ENCODE measurements at regions not wholly inside any gene's neighbourhood (a gene's known extent, or its start where the extent isn't known, plus 50 kb on each side); places are given as distances from the start of the nearest gene placed in this dataset.
"Not testable (repeated sequence)": the region's sequence is repeated elsewhere in the genome, so short reads cannot be mapped to it uniquely, and the experiment has no call there.

GRCh38 chr15:44849701-44850403 is 106.6 kb upstream of the TERB2 start:
- not testable (repeated sequence) for ATAC-seq

- ATAC-seq: peak; percentile 82 to 84
Measured at GRCh38 chr15:44853304-44853950, 103.1 kb upstream of the TERB2 start.

- ATAC-seq: not testable (repeated sequence)
Measured at GRCh38 chr15:44854696-44855095, 101.8 kb upstream of the TERB2 start.

- ATAC-seq: not testable (repeated sequence)
Measured at GRCh38 chr15:44856284-44856683, 100.2 kb upstream of the TERB2 start.

- ATAC-seq: peak; percentile 42 to 49
Measured at GRCh38 chr15:44857164-44857710, 99.2 kb upstream of the TERB2 start.

DNA sequence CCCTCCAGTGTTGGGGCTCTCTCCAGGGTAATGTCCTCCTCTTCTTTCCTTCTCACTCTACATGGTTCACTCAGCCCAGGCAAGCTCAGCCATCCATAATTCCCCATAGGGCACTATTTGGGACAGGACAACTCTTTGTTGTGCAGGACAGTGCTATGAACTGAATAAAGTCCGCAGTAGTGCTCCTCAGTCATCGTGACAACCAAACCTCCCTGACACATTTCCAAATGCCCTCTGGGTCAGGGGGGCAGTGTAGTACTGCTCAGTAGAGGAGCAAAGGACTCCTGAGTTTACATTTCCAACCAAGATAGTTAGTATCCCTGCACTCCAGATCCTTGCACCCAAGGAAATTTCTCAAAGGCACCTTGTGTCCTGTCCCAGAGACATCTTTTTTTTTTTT is 97.4 kb upstream of the TERB2 start:
- ATAC-seq: not testable (repeated sequence)

DNA sequence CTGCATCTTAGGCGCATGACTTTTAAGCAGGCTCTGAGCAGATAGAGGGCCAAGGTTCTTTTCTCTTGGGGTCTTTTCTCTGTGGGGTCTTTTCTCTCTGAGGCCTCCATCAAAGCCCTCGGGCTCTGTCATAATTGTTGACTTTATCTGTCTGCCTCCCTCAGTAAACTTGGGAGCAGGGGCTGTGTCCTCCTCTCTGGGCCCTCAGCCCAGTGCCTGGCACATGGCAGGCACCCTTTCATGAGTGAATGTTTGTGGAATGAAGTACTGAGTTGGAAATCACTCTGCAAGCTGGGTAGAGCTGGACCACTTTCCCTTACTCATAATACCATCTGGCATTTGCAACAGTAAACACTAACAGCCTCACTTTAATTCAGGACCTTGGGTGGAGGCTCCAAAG is 96.3 kb upstream of the TERB2 start:
- ATAC-seq: not testable (repeated sequence)

DNA sequence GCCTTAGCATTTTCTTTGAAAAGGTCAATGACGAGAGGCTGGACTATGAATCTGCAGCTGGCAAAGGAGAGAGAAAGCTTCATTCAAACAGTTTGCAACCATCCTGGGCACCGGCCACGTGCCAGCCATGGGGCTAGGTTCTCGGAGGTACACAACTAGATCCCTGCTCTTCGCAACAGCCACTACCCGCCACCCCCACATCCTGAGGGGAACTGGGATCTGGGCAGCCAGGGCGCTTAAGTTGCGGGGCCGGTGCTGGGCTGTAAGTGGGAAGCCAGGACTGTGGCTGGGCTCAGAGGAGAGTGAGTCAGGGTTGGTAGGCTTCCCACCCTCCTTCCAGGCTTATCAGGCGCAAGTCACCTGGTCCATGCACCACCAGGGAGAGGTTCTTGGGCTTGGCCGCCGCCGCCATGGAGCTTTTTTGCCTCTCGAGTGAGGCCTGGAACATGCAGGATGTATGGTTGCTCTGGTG is 95.0 kb upstream of the TERB2 start:
- ATAC-seq: no peak

- no peak for ATAC-seq
Measured at GRCh38 chr15:44861917-44862316, 94.6 kb upstream of the TERB2 start.

- not testable (repeated sequence) for ATAC-seq
Measured at GRCh38 chr15:44862866-44863265, 93.6 kb upstream of the TERB2 start.

GRCh38 chr15:44868100-44868499 is 88.4 kb upstream of the TERB2 start:
- not testable (repeated sequence) for ATAC-seq

- ATAC-seq: not testable (repeated sequence)
Measured at GRCh38 chr15:44870125-44870524, 86.4 kb upstream of the TERB2 start.

DNA sequence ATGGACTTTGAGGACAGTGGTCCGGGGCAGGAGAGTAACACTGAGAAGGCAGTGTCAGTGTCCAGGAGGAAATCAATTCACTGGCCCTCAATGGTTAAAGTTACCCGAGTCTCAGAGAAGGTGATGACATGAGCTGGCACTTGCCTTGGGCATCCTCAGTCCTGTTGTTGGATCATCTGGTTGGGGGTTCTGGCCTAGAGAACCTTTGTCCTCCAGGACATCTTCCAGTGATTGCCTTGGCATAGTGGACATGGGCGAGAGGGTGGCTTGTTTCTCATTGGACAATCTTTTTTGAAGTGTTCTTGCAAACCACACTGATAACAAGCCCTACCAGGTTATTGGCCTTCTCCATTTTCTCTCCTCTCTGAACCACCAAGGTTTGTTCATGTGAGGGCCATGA is 83.4 kb upstream of the TERB2 start:
- ATAC-seq: no peak

- ATAC-seq: no peak
Measured at GRCh38 chr15:44879066-44879465, 77.4 kb upstream of the TERB2 start.

GRCh38 chr15:44882499-44882968 is 74.0 kb upstream of the TERB2 start:
- ATAC-seq: peak; percentile 97 to 98

DNA sequence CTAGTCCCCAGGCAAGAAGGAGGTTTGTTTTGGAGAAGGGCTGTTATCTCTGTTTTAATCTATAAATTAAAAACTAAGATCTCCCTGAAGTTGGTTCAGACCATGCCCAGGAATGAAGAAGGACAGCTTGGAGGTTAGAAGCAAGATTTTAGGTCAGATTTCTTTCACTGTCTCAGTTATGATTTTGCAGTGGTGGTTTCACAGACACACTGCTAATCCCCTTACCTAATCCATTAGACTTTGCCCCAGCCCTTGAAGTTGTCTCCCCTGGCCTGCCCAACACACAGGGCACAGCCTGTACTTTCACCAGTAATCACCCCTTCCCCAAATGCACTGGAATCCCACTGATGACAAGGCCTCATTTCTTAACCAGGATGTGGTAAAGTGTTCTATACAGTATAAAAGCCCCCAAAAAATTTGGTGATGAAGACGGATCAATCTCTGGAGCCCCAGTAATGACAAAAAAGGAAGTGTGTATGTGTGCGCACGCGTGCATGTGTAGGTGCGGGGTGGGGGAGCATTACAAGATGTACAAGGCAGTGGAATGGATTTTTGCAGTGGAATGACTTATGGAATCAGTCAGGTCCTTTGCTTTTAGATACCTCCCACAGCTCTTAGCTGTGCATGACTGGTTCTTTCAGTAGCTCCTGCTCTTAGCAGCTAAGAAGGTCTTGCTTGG is 73.1 kb upstream of the TERB2 start:
- peak; percentile 8 to 10 for ATAC-seq

- ATAC-seq: peak; percentile 52 to 61
Measured at GRCh38 chr15:44898890-44899651, 57.4 kb upstream of the TERB2 start.

DNA sequence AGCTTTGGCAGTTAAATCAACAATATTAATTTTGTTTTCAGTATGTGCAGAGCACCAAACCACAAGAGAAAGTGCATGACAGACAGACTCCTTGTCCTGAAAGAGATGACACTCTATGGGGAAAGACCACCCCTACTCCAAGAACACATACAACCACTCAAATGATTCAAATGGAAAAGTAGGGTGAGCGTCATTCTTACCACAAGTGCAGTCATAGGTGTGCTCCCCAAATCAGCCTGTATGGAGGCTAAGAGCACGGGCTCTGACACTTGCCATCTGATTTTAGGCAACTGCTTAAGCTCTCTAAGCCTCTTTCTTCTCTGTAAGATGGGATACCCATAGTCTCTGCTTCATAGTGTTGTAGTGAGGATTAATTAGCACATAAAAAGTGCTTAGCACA is 56.7 kb upstream of the TERB2 start:
- peak; percentile 90 to 96 for ATAC-seq

- ATAC-seq: not testable (repeated sequence)
Measured at GRCh38 chr15:44900796-44901195, 55.7 kb upstream of the TERB2 start.

DNA sequence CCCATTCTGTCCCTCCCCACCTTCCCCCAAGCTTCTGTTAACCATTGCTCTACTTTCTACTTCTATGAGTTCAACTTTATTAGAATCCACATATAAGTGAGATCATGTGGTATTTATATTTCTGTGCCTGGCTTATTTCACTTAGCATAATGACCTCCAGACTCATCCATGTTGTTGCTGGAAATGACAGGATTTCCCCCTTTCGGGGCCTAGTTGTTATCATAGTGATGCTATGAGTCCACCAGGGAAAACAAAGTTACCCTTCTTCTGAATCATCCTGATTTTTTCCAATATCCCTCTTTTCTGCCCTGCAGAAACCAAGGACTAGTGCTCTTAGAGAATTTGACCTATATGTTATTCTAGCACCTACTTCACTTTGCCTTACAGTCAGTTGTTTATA is 53.2 kb upstream of the TERB2 start:
- ATAC-seq: not testable (repeated sequence)

DNA sequence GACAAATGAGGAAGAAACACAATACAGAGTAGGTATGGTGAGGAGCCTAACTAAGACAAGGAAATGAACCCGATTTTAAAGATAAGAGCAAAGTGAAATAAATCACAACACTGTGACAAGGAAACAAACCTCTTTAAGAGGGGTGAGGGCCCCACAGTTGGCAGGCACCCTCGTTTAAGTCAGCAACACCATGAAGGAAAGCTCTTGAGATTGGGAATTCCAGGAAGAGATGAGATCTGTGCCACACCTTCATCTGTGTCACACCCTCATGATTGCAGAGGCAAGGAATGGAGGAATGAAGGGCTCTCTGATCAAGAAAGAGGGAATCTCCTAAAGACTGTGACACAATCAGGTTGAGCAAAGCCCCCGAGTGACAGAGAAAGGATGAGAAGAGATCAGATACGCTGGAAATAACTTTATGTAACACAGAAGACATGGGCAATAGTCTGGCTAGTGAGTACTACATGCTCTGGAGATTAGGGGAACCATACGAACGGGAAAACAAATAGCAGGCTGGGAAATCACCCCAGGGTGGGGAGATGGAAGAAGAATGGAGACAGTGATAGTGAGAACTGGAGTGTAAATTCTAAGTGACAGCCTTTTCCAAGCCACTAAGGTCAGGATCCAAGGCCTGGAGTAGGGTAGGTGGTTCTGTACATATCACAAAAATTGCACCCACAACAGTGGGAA is 51.7 kb upstream of the TERB2 start:
- not testable (repeated sequence) for ATAC-seq
